PC-3 (cell line): ENCODE measurements at regions not wholly inside any gene's neighbourhood (a gene's known extent, or its start where the extent isn't known, plus 50 kb on each side); places are given as distances from the start of the nearest gene placed in this dataset.

ENCODE experiments used
- CTCF ChIP-seq: fragments of 300-600 bp; sonication (generic); conservative IDR thresholded peaks from 2 replicates; pipeline ENCODE4 v1.5.1; 2017; ENCODE audit warnings: antibody characterized with exemption, low read depth, mild to moderate bottlenecking, low read length
- EZH2 ChIP-seq: fragments of 300-600 bp; sonication (generic); IDR thresholded peaks from one replicate; pipeline ENCODE4 v1.6.1; 2017; ENCODE audit warnings: antibody characterized with exemption, mild to moderate bottlenecking, low read length; ENCODE audit not compliant: unreplicated experiment
- EZH2phosphoT487 ChIP-seq: fragments of 300-600 bp; sonication (generic); IDR thresholded peaks from 2 replicates; pipeline ENCODE4 v1.6.1; 2018; ENCODE audit warnings: mild to moderate bottlenecking, antibody characterized with exemption, low read length, borderline replicate concordance

GRCh38 chr2:8081130-8081529, 600.7 kb upstream of the ID2 start:
- TF ChIP-seq CTCF = no peak
- no peak for TF ChIP-seq EZH2
- TF ChIP-seq EZH2phosphoT487 = no peak
